Hematopoietic multipotent progenitor cell treated with erythropoietin and hydrocortisone succinate and interleukin-3 and kit ligand, for 17 days (in vitro differentiated cells): ENCODE measurements at regions not wholly inside any gene's neighbourhood (a gene's known extent, or its start where the extent isn't known, plus 50 kb on each side); places are given as distances from the start of the nearest gene placed in this dataset.
"Not testable (repeated sequence)": the region's sequence is repeated elsewhere in the genome, so short reads cannot be mapped to it uniquely, and the experiment has no call there.

Experiments used
- DNase-seq: peaks from one replicate; pipeline ENCODE4 v3.0.0-alpha.2; 2015; ENCODE audit warnings: low spot score

GRCh38 chr2:145584353-145584752 is 1064.4 kb upstream of the ZEB2 start:
- no peak for DNase-seq

GRCh38 chr2:145573608-145574007 is 1053.7 kb upstream of the ZEB2 start:
- no peak for DNase-seq

GRCh38 chr2:145572238-145572637 is 1052.3 kb upstream of the ZEB2 start:
- DNase-seq = no peak

- DNase-seq = no peak
Measured at GRCh38 chr2:145569108-145569507, 1049.2 kb upstream of the ZEB2 start.

GRCh38 chr2:145563741-145564615 is 1044.1 kb upstream of the ZEB2 start:
- no peak for DNase-seq

- no peak for DNase-seq
Measured at GRCh38 chr2:145561152-145561551, 1041.2 kb upstream of the ZEB2 start.

GRCh38 chr2:145558617-145559350 is 1038.9 kb upstream of the ZEB2 start:
- no peak for DNase-seq

- DNase-seq = no peak
Measured at GRCh38 chr2:145555360-145555759, 1035.4 kb upstream of the ZEB2 start.

- DNase-seq = no peak
Measured at GRCh38 chr2:145551686-145552085, 1031.8 kb upstream of the ZEB2 start.

GRCh38 chr2:145548479-145548878 is 1028.6 kb upstream of the ZEB2 start:
- no peak for DNase-seq

- no peak for DNase-seq
Measured at GRCh38 chr2:145547620-145548019, 1027.7 kb upstream of the ZEB2 start.

- DNase-seq = no peak
Measured at GRCh38 chr2:145546091-145546490, 1026.2 kb upstream of the ZEB2 start.

- no peak for DNase-seq
Measured at GRCh38 chr2:145543856-145544255, 1023.9 kb upstream of the ZEB2 start.

GRCh38 chr2:145543155-145543554 is 1023.2 kb upstream of the ZEB2 start:
- DNase-seq = no peak

- no peak for DNase-seq
Measured at GRCh38 chr2:145541028-145541427, 1021.1 kb upstream of the ZEB2 start.

- DNase-seq = no peak
Measured at GRCh38 chr2:145538661-145539350, 1018.9 kb upstream of the ZEB2 start.

GRCh38 chr2:145530653-145531052 is 1010.7 kb upstream of the ZEB2 start:
- DNase-seq = no peak

GRCh38 chr2:145524836-145525235 is 1004.9 kb upstream of the ZEB2 start:
- DNase-seq = no peak

GRCh38 chr2:145524303-145524702 is 1004.4 kb upstream of the ZEB2 start:
- DNase-seq = no peak

- not testable (repeated sequence) for DNase-seq
Measured at GRCh38 chr2:145519254-145519653, 999.3 kb upstream of the ZEB2 start.

- DNase-seq = no peak
Measured at GRCh38 chr2:145511946-145512345, 992.0 kb upstream of the ZEB2 start.

GRCh38 chr2:145503511-145503910 is 983.6 kb upstream of the ZEB2 start:
- no peak for DNase-seq

- no peak for DNase-seq
Measured at GRCh38 chr2:145501920-145502319, 982.0 kb upstream of the ZEB2 start.
